ENCODE measurements at regions not wholly inside any gene's neighbourhood (a gene's known extent, or its start where the extent isn't known, plus 50 kb on each side); places are given as distances from the start of the nearest gene placed in this dataset.
A peak's percentile ranks its signal among the peaks of the same experiment; 100 is the strongest.

GRCh38 chr22:49550766-49551362 lies 276.8 kb downstream of the BRD1 start:
- TF ChIP-seq CTCF (IDR thresholded peaks at IDR 0.05; ENCODE audit: low read depth, low read length, poor library complexity, severe bottlenecking) (peak; percentile 79), EZH2phosphoT487 (IDR thresholded peaks at IDR 0.05; ENCODE audit: borderline replicate concordance, low read length) (no peak)
